Vagina (tissue), 2 donors: ENCODE measurements at regions not wholly inside any gene's neighbourhood (a gene's known extent, or its start where the extent isn't known, plus 50 kb on each side); places are given as distances from the start of the nearest gene placed in this dataset.
A peak's percentile ranks its signal among the peaks of the same experiment; 100 is the strongest.

Source experiments
- DNase-seq, 2 donors: peaks; one replicate each; pipeline ENCODE4 v3.0.0-alpha.2; 2017; ENCODE audit errors: extremely low spot score in 2 of 2
- H3K27ac ChIP-seq: fragments of 200-600 bp; sonication (generic); one replicate; pipeline ENCODE4 v1.5.1; 2019
- H3K27me3 ChIP-seq: fragments of 200-600 bp; sonication (generic); one replicate; pipeline ENCODE4 v1.5.1; 2019
- H3K36me3 ChIP-seq, 2 donors: fragments of 200-600 bp; sonication (generic); one replicate each; pipeline ENCODE4 v1.5.1; 2017 to 2019
- H3K4me1 ChIP-seq: fragments of 200-600 bp; sonication (generic); one replicate; pipeline ENCODE4 v1.5.1; 2019
- H3K4me3 ChIP-seq, 2 donors: fragments of 200-600 bp; sonication (generic); 1 replicate in 1 of 2; 2 replicates in 1 of 2; pipeline ENCODE4 v1.5.1; 2016 to 2019
- H3K9me3 ChIP-seq: fragments of 200-600 bp; sonication (generic); one replicate; pipeline ENCODE4 v1.5.1; 2019
- POLR2A ChIP-seq, 2 donors: fragments of 450-650 bp; IDR thresholded peaks; one replicate each; pipeline ENCODE4 v1.6.1; 2017; ENCODE audit warnings: antibody characterized with exemption in 2 of 2, mild to moderate bottlenecking in 2 of 2, moderate library complexity in 2 of 2
- POLR2AphosphoS5 ChIP-seq, 2 donors: sonication (generic); formaldehyde crosslinking; IDR thresholded peaks; one replicate each; pipeline ENCODE4 v1.9.0; 2017; ENCODE audit warnings: antibody characterized with exemption in 2 of 2, mild to moderate bottlenecking in 2 of 2, low read depth in 1 of 2; ENCODE audit not compliant: insufficient read depth in 1 of 2
- intact Hi-C: fragments of 100-400 bp; cut with DNase I; formaldehyde crosslinking; loops from one replicate; pipeline ENCODE4 v1.15.1; 2023
- TF ChIP-seq, protein P1 (sequence below), 3 experiments: fragments of 450-650 bp in 2 of 3; fragments of 200-600 bp in 1 of 3; sonication (generic) in 1 of 3; IDR thresholded peaks; one replicate each; pipeline ENCODE4 v1.5.1; 2017 to 2019; ENCODE audit warnings: antibody characterized with exemption in 3 of 3, mild to moderate bottlenecking in 2 of 3, moderate library complexity in 2 of 3

DNA sequence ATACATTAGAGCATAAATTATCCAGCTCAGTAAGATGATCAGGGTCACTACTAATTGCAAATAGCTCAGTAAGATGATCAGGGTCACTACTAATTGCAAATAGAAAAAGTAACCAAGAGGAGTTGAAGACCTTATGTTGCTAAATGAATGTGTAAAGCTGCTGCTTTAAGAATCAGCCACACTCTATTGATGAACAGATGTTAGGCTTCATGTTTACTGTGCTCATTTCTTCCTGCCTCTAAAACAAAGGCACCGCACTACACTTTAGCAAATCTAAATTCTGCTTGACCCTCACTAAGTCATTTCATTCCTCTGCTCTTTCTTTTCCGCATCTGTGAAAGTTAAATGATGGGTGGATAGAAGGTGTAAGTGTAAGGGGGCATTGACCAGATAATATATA lies 92.6 kb upstream of the PLSCR4 start:
- Histone ChIP-seq H3K9me3 (no peaks in the 10 kb centered on the region), H3K4me3 (no peak overlapping the region), H3K36me3 (no peaks in the 10 kb centered on the region), H3K27me3 (no peaks in the 10 kb centered on the region), H3K4me1 (no peaks in the 10 kb centered on the region), H3K27ac (no peak overlapping the region)
- intact Hi-C loops = no loop called here
- DNase-seq = no peak
- TF ChIP-seq POLR2AphosphoS5 (IDR thresholded peaks at IDR 0.05; ENCODE audit: insufficient read depth in 1 of 2, low read depth in 1 of 2) (no peak), POLR2A (IDR thresholded peaks at IDR 0.05) (no peak)
- TF ChIP-seq, protein P1, sequence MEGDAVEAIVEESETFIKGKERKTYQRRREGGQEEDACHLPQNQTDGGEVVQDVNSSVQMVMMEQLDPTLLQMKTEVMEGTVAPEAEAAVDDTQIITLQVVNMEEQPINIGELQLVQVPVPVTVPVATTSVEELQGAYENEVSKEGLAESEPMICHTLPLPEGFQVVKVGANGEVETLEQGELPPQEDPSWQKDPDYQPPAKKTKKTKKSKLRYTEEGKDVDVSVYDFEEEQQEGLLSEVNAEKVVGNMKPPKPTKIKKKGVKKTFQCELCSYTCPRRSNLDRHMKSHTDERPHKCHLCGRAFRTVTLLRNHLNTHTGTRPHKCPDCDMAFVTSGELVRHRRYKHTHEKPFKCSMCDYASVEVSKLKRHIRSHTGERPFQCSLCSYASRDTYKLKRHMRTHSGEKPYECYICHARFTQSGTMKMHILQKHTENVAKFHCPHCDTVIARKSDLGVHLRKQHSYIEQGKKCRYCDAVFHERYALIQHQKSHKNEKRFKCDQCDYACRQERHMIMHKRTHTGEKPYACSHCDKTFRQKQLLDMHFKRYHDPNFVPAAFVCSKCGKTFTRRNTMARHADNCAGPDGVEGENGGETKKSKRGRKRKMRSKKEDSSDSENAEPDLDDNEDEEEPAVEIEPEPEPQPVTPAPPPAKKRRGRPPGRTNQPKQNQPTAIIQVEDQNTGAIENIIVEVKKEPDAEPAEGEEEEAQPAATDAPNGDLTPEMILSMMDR (IDR thresholded peaks at IDR 0.05) = no peak

DNA sequence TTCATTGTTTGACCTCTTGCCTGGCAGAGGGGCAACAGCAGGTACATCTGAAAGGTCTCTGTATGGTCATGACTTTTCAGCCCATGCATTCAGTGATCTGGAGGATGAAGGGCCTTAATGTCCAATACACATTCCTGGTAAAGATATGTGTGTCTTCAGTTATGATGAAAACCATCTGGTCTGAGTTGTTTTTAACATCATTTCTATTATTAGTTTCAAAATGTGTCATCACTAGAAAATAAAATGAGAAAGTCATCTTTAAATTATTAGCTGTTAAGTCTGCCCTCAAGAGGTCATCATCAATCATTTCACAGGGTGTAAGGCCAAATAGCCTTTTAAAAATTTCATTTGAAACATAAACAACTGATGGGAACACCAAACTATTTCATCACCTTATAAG lies 92.1 kb upstream of the PLSCR4 start:
- no peak for DNase-seq
- intact Hi-C loops = no loop called here
- no peaks in the 10 kb centered on the region for H3K4me1 ChIP-seq
- H3K27me3 ChIP-seq = no peaks in the 10 kb centered on the region
- H3K9me3 ChIP-seq = no peaks in the 10 kb centered on the region
- no peak overlapping the region for H3K27ac ChIP-seq
- H3K4me3 ChIP-seq = no peak overlapping the region
- H3K36me3 ChIP-seq = no peaks in the 10 kb centered on the region
- TF ChIP-seq POLR2A (IDR thresholded peaks at IDR 0.05) = no peak
- TF ChIP-seq POLR2AphosphoS5 (IDR thresholded peaks at IDR 0.05; ENCODE audit: insufficient read depth in 1 of 2, low read depth in 1 of 2) = peak in 1 of 2 donors; percentile 19

DNA sequence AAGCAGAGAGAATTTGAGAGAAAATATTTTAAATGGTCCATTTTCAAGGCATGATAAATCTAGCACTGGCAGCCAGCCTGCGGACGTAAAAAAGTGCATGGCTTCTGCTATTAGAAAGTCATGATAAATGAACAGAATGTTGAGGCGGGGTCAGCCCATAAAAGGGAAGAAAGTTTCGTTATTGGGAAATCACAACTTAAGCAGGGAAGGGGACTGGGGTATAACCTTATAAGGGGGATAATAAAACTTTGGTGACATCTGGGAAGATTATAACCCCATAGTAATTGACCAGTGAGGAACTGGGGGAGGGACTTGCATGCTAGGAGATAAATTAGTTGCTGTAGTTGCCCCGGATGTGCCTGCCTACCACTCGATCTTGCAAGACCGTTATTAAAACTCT lies 88.4 kb upstream of the PLSCR4 start:
- intact Hi-C loops = loop anchor here (10.0 kb wide), 1 partner anchor 215 kb away; no protein-coding TSS in a partner anchor
- no peaks in the 10 kb centered on the region for H3K36me3 ChIP-seq
- H3K4me1 ChIP-seq = no peaks in the 10 kb centered on the region
- H3K27ac ChIP-seq = no peak overlapping the region
- no peak overlapping the region for H3K4me3 ChIP-seq
- no peaks in the 10 kb centered on the region for H3K27me3 ChIP-seq
- DNase-seq = no peak
- no peak for TF ChIP-seq POLR2AphosphoS5 (IDR thresholded peaks at IDR 0.05; ENCODE audit: insufficient read depth in 1 of 2, low read depth in 1 of 2)
- no peak for TF ChIP-seq POLR2A (IDR thresholded peaks at IDR 0.05)
- TF ChIP-seq, protein P1 (IDR thresholded peaks at IDR 0.05) = no peak
- no peaks in the 10 kb centered on the region for H3K9me3 ChIP-seq

DNA sequence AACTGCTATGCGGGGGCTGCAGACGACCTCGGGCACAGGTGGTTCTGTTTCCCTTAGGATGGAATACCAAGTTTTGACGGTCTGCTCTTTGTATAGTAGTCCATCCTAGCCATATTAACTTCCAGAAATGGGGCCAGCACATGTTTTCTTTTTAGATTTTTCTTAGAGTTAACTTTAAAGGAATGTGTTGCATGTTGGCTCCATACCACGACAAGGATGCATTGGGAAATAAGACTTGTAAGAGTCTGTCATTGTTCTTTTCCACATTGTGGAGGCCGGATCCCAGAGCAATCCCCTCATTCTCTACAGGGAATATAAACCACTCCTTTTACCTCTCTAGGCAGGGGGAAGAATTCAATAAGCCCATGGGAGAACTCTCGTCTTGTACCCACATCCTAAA lies 87.1 kb upstream of the PLSCR4 start:
- no peaks in the 10 kb centered on the region for H3K9me3 ChIP-seq
- H3K4me1 ChIP-seq = no peaks in the 10 kb centered on the region
- no peaks in the 10 kb centered on the region for H3K27me3 ChIP-seq
- no peak for DNase-seq
- no peak overlapping the region for H3K4me3 ChIP-seq
- intact Hi-C loops = loop anchor here (10.0 kb wide), 1 partner anchor 217 kb away; no protein-coding TSS in a partner anchor
- TF ChIP-seq POLR2AphosphoS5 (IDR thresholded peaks at IDR 0.05; ENCODE audit: insufficient read depth in 1 of 2, low read depth in 1 of 2) (no peak), POLR2A (IDR thresholded peaks at IDR 0.05) (no peak)
- TF ChIP-seq, protein P1 (IDR thresholded peaks at IDR 0.05) = no peak
- H3K36me3 ChIP-seq = no peaks in the 10 kb centered on the region
- no peak overlapping the region for H3K27ac ChIP-seq

DNA sequence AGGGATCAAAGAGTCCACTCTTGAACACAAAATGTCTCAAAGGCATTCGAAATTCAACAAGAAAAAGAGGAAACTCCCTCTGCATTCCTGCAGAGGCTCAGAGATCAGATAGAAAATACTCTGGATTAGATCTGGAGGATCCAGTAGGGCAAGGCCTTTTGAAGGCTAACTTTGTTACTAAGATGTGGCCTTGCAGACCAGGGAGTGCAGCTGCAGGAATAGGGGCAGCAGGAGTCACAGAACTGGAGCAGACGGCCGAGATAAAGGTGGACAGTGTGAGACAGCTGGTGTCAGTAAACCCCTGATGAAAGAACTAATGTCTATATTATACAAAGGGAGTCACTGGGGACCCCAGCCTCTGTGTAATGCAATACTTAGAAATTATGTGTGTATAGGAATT lies 84.5 kb upstream of the PLSCR4 start:
- no peaks in the 10 kb centered on the region for H3K4me1 ChIP-seq
- H3K27ac ChIP-seq = no peak overlapping the region
- no peaks in the 10 kb centered on the region for H3K36me3 ChIP-seq
- no peak for DNase-seq
- no peaks in the 10 kb centered on the region for H3K27me3 ChIP-seq
- H3K9me3 ChIP-seq = no peaks in the 10 kb centered on the region
- TF ChIP-seq, protein P1 (IDR thresholded peaks at IDR 0.05) = no peak
- TF ChIP-seq POLR2AphosphoS5 (IDR thresholded peaks at IDR 0.05; ENCODE audit: insufficient read depth in 1 of 2, low read depth in 1 of 2) (no peak), POLR2A (IDR thresholded peaks at IDR 0.05) (no peak)
- H3K4me3 ChIP-seq = no peak overlapping the region
- intact Hi-C loops = loop anchor here (10.0 kb wide), 1 partner anchor 219 kb away; no protein-coding TSS in a partner anchor
